CD4-positive, CD25-positive, alpha-beta regulatory T cell (primary cell): ENCODE measurements at regions not wholly inside any gene's neighbourhood (a gene's known extent, or its start where the extent isn't known, plus 50 kb on each side); places are given as distances from the start of the nearest gene placed in this dataset.

Experiments used
- ATAC-seq, 2 donors: fragments of 150-1000 bp; cut with Tn5 transposase; one replicate each; pipeline ENCODE4 v1.10.0; 2021; ENCODE audit warnings: low read depth in 2 of 2, moderate number of reproducible peaks in 2 of 2, moderate library complexity in 1 of 2
- DNase-seq, 3 donors: peaks; one replicate each; pipeline versions ENCODE4 v3.0.0 to v3.0.0-alpha.2; 2012 to 2022; ENCODE audit warnings: mixed read lengths in 1 of 3
- H3K27ac ChIP-seq: one replicate; pipeline ENCODE4 v1.7.0; 2013; ENCODE audit warnings: mild to moderate bottlenecking, low read length; ENCODE audit not compliant: insufficient read depth, poor library complexity, severe bottlenecking
- H3K27me3 ChIP-seq: one replicate; pipeline ENCODE4 v1.7.0; 2013; ENCODE audit warnings: low read length; ENCODE audit not compliant: control insufficient read depth, insufficient read depth
- H3K36me3 ChIP-seq: one replicate; pipeline ENCODE4 v1.7.0; 2013; ENCODE audit warnings: mild to moderate bottlenecking, low read length, moderate library complexity; ENCODE audit not compliant: control insufficient read depth, insufficient read depth
- H3K4me1 ChIP-seq: 2 replicates; pipeline ENCODE4 v1.7.0; 2013; ENCODE audit warnings: mild to moderate bottlenecking, low read length; ENCODE audit not compliant: insufficient read depth, control insufficient read depth, poor library complexity, severe bottlenecking
- H3K4me3 ChIP-seq: one replicate; pipeline ENCODE4 v1.7.0; 2013; ENCODE audit warnings: low read depth, mild to moderate bottlenecking, low read length, moderate library complexity
- H3K9me3 ChIP-seq, 2 experiments: 1 replicate in 1 of 2; 2 replicates in 1 of 2; pipeline ENCODE4 v1.7.0; 2013; ENCODE audit warnings: low read length in 2 of 2, mild to moderate bottlenecking in 1 of 2, moderate library complexity in 1 of 2; ENCODE audit not compliant: control insufficient read depth in 2 of 2
- H3K27ac Mint-ChIP-seq, 3 donors: one replicate each; pipeline ENCODE4 v1.8.0; 2020 to 2022; ENCODE audit warnings: mild to moderate bottlenecking in 3 of 3, mixed read lengths in 3 of 3, moderate library complexity in 2 of 3
- H3K27me3 Mint-ChIP-seq: one replicate; pipeline ENCODE4 v1.8.0; 2022; ENCODE audit warnings: mild to moderate bottlenecking, mixed read lengths
- H3K36me3 Mint-ChIP-seq: one replicate; pipeline ENCODE4 v1.8.0; 2020; ENCODE audit warnings: mixed read lengths
- H3K4me1 Mint-ChIP-seq, 4 donors: one replicate each; pipeline ENCODE4 v1.8.0; 2020 to 2022; ENCODE audit warnings: mixed read lengths in 4 of 4, mild to moderate bottlenecking in 1 of 4
- H3K4me3 Mint-ChIP-seq, 4 donors: one replicate each; pipeline ENCODE4 v1.8.0; 2020 to 2022; ENCODE audit warnings: mild to moderate bottlenecking in 4 of 4, mixed read lengths in 4 of 4, moderate library complexity in 3 of 4
- H3K9me3 Mint-ChIP-seq, 7 donors: one replicate each; pipeline ENCODE4 v1.8.0; 2020 to 2022; ENCODE audit warnings: mixed read lengths in 7 of 7, mild to moderate bottlenecking in 3 of 7, moderate library complexity in 2 of 7

DNA sequence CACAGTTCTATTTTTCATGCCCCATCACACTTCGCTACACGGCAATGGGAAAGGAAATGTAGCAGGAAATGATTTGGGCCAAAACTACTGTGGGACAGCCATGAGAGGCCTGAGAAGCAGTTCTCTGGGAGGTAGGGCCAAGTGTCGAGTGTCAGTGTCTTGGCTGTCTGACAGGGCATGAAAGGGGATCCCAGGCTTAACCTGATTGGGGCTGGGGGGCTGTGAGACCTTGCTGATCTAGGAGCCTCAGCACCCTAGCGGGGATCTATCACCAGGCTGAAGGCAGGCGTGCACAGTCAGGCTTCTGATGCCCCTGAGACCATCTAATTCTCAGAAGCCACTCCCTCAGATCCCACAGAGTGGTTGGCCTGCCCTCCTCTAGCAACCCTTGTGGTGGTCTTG lies 58.2 kb upstream of the SLC25A13 start:
- no peak overlapping the region for H3K4me3 ChIP-seq
- ATAC-seq (no peak), DNase-seq (no peak)
- no peaks in the 10 kb centered on the region for H3K9me3 ChIP-seq
- Mint-ChIP-seq H3K36me3 (no peaks in the 10 kb centered on the region), H3K4me1 (no peaks in the 10 kb centered on the region), H3K27me3 (peaks cover 9% of the 10 kb centered on the region), H3K9me3 (no peaks in the 10 kb centered on the region), H3K27ac (no peak overlapping the region), H3K4me3 (no peak overlapping the region)
- no peaks in the 10 kb centered on the region for H3K4me1 ChIP-seq
- H3K27ac ChIP-seq, result no peak overlapping the region
- no peaks in the 10 kb centered on the region for H3K27me3 ChIP-seq
- no peaks in the 10 kb centered on the region for H3K36me3 ChIP-seq

DNA sequence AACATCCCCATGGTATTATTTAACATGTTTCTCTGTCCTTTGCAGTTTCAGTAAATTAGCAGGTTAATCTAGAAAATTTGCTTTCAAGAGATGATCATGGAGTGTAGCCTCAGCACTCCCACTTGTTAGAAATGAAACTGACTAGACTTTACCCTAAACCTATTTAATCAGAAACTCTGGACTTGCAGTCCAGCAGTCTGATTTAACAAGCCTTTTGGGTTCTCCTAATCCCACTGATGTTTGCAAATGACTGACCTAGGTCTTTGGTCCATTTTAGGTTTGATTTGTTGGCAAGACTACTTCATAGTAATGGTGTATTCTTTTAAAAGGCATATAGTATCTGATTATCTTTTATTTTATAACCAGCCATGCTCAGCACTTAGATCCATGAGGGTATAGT lies 55.5 kb upstream of the SLC25A13 start:
- ATAC-seq (no peak), DNase-seq (no peak)
- Mint-ChIP-seq H3K27me3 (peaks cover 17% of the 10 kb centered on the region), H3K9me3 (no peaks in the 10 kb centered on the region), H3K4me3 (no peak overlapping the region), H3K36me3 (no peaks in the 10 kb centered on the region), H3K4me1 (no peaks in the 10 kb centered on the region), H3K27ac (no peak overlapping the region)
- no peaks in the 10 kb centered on the region for H3K27me3 ChIP-seq
- no peaks in the 10 kb centered on the region for H3K4me1 ChIP-seq
- no peaks in the 10 kb centered on the region for H3K9me3 ChIP-seq
- no peak overlapping the region for H3K27ac ChIP-seq
- no peaks in the 10 kb centered on the region for H3K36me3 ChIP-seq
- H3K4me3 ChIP-seq, result no peak overlapping the region
